ENCODE measurements at regions not wholly inside any gene's neighbourhood (a gene's known extent, or its start where the extent isn't known, plus 50 kb on each side); places are given as distances from the start of the nearest gene placed in this dataset.

DNA sequence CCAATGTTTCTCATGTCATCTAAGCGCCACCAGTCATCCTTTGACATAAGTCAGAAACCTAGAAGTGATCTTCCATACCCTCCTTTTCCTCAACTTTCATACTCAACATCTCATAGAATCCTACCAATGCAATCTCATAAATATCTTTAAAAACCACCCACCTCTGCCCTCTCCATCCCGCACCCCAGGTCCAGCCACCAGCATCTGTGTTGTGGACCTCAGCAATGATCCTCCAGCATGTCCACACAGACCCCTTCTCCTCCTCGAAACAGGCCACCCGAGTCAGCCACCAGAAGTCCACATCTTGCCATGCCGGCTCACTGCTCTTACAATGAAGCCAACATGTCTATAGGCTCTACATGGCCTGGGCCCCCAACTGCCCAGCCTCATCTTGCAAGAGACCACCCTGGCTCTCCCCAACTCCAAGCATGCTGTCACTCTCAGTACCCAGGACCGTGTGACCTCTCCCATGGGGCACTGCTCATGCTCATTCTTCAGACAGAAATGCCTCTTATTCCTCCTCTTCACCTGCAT lies 636.7 kb upstream of the ID2 start:
- H3K9me3 ChIP-seq (replicated peaks): 0 out of 2 replicates have a peak, but pooled peaks cover 2% of the 10 kb centered on the region
- no peaks in the 10 kb centered on the region for H3K27me3 ChIP-seq (replicated peaks)
- no peaks in the 10 kb centered on the region for H3K36me3 ChIP-seq
- H3K4me3 ChIP-seq: no peak overlapping the region
- no peak overlapping the region for H3K27ac ChIP-seq
- no peaks in the 10 kb centered on the region for H3K4me1 ChIP-seq (replicated peaks)
- DNase-seq (ENCODE audit: low read depth in 1 of 2, low spot score in 2 of 2): no peak

DNA sequence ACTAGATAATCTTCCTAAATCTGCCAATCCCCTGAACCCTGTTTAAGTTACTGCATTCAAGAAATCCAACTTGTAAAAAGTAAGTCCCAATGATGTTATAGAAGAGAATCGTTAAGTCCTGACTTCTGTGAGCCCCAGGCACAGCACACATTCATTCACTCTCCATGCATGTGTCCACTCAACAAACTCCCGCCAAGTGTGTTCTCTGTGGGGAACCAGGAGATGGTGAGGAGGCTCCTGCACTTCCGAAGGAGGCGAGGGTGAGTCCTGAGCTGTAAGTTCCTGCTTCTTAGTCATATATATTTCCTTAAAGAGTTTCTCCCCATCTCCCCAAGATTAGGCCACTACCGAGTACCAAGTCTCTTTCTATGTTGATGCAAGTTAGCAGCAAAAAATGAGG lies 635.0 kb upstream of the ID2 start:
- no peaks in the 10 kb centered on the region for H3K9me3 ChIP-seq (replicated peaks)
- H3K27ac ChIP-seq: no peak overlapping the region
- H3K4me3 ChIP-seq: no peak overlapping the region
- H3K36me3 ChIP-seq: no peaks in the 10 kb centered on the region
- no peak for DNase-seq (ENCODE audit: low read depth in 1 of 2, low spot score in 2 of 2)
- no peaks in the 10 kb centered on the region for H3K4me1 ChIP-seq (replicated peaks)
- H3K27me3 ChIP-seq (replicated peaks): no peaks in the 10 kb centered on the region

DNA sequence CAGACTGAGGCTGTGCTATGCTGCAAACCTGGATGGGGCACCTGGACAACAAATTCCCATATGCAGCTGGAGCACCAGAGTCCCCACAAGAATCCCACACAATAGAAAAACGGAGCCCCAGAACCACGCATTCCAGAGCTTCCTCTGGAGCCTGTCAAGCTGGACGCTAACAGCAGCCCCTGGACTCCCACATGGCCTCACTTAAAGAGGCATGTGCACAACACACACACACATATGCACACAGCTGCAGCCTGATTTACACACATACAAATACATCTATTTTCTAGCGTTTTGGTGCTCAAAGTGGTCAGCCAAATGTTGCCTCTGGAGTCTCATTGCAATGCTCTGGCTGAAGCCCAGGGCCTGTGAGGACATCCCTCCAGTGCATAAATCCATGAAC lies 632.7 kb upstream of the ID2 start:
- H3K27me3 ChIP-seq (replicated peaks): no peaks in the 10 kb centered on the region
- DNase-seq (ENCODE audit: low read depth in 1 of 2, low spot score in 2 of 2): peak in 1 of 2 experiments; percentile 2
- H3K27ac ChIP-seq: no peak overlapping the region

DNA sequence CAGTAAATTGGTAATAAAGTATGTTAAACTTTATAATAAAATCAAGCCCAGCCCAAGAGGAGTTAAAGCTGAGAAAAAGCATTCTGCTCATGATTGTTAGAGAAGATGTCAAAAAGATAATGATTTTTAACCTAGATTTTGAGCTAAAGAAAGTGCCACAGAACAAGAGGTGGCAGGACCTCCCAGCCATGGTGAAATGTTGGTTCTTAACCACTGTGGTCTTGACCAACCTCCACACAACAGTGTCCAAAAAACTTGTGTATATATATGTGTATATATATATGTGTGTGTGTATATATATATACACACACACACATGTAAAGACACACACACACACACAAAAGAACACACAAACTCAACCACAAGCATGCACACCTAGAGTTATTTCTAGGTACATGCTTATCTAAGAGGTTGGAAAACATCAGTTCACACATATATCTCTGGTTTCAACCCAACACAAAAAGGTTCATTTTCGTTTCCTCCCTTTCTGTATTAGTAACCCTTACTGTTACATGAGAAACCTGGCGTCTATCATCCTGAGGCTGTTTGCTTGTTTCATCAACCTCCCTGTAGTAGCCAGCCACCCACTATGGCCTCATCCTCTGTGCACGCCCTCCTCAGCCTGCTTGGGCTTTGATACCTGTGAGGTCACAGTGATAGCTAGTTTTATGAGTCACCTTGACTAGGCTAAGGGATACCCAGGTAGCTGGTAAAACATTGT lies 631.8 kb upstream of the ID2 start:
- Histone ChIP-seq H3K27ac (no peak overlapping the region), H3K9me3 (replicated peaks) (no peaks in the 10 kb centered on the region), H3K27me3 (replicated peaks) (no peaks in the 10 kb centered on the region), H3K36me3 (no peaks in the 10 kb centered on the region), H3K4me3 (no peak overlapping the region), H3K4me1 (replicated peaks) (no peaks in the 10 kb centered on the region)
- DNase-seq (ENCODE audit: low read depth in 1 of 2, low spot score in 2 of 2): no peak

More for the DNA sequence above, 632.7 kb upstream of the ID2 start:
- Histone ChIP-seq H3K36me3 (no peaks in the 10 kb centered on the region), H3K4me3 (no peak overlapping the region), H3K4me1 (replicated peaks) (no peaks in the 10 kb centered on the region), H3K9me3 (replicated peaks) (no peaks in the 10 kb centered on the region)

DNA sequence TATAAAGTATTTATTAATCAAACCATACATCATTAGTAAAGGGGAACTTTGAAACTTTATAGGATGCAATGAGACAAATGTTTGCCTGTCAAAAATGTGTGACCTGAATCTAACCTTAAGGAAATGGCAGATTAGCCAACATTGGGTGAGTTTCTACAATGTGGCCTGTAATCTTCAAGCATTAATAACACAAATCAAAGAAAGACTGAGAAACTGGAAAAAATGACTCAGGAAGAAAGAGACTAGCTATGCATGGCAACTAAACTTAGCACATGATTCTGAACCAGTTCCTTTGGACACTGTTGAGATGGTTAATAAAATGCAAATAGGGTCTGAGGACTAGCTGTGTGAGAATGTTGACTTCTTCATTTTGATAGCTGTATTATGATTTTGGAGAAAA lies 628.6 kb upstream of the ID2 start:
- no peaks in the 10 kb centered on the region for H3K9me3 ChIP-seq (replicated peaks)
- DNase-seq (ENCODE audit: low read depth in 1 of 2, low spot score in 2 of 2): no peak
- H3K27ac ChIP-seq: no peak overlapping the region

DNA sequence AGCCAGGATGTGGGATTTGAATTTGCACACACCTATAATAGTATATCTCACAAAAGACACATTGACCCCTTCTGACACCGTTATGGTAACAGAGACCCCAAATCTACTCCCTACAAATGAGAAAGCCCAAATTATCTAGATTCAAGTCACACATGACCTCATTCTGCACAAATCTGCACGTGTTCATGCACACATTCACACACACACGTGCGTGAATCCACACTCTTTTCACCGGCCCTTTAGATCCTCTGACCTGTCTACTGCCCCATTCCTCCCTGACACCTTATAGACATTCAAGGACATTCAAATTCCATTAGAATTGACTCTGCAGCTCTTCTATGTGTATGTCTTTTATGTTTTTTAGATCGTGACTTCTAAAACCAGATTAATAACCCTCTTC lies 627.8 kb upstream of the ID2 start:
- Histone ChIP-seq H3K9me3 (replicated peaks) (no peaks in the 10 kb centered on the region), H3K36me3 (no peaks in the 10 kb centered on the region), H3K4me1 (replicated peaks) (no peaks in the 10 kb centered on the region), H3K27ac (no peak overlapping the region), H3K4me3 (no peak overlapping the region), H3K27me3 (replicated peaks) (no peaks in the 10 kb centered on the region)
- no peak for DNase-seq (ENCODE audit: low read depth in 1 of 2, low spot score in 2 of 2)

More for the DNA sequence above, 628.6 kb upstream of the ID2 start:
- Histone ChIP-seq H3K27me3 (replicated peaks) (no peaks in the 10 kb centered on the region), H3K4me1 (replicated peaks) (no peaks in the 10 kb centered on the region), H3K4me3 (no peak overlapping the region), H3K36me3 (no peaks in the 10 kb centered on the region)

DNA sequence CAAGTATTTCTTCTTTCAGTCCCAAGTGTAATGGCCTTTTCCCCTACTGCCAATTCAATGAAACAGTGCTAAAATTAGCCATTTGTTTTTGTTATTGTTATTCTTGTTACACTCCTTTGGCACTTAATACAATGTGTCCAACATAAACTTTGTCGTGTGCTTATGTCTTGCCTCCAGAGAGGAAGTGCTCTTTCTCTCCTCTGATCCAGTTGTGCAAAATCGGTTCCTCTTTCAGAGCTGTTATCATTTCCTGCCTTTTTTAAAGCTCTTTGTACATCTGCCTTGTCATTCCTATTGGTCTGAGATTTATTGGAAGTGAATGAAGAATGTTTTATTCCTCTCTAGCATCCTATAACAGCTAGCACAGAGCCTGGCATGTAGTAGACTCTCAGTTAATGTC lies 623.2 kb upstream of the ID2 start:
- no peak overlapping the region for H3K4me3 ChIP-seq
- DNase-seq (ENCODE audit: low read depth in 1 of 2, low spot score in 2 of 2): no peak
- H3K27ac ChIP-seq: no peak overlapping the region
- H3K4me1 ChIP-seq (replicated peaks): no peaks in the 10 kb centered on the region
- H3K9me3 ChIP-seq (replicated peaks): no peaks in the 10 kb centered on the region
- H3K36me3 ChIP-seq: no peaks in the 10 kb centered on the region
- no peaks in the 10 kb centered on the region for H3K27me3 ChIP-seq (replicated peaks)

DNA sequence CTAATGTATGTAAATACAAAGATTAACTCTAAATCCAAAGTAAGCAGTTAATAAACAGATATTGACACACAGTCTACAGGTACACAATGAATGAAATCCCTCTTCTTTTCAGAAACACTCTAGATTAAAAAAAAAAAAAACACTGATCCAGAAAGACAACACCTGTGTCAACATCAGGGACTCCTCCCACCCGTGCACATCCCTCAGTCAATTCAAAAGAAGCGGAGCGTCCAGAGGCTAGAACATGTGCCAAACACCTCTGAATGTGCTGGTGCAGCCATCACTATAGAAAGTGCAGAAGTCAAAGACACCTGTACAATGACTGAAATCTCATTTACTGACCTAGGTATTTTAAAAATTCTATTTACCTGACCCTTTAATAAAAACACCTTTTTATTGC lies 622.6 kb upstream of the ID2 start:
- no peaks in the 10 kb centered on the region for H3K27me3 ChIP-seq (replicated peaks)
- no peaks in the 10 kb centered on the region for H3K4me1 ChIP-seq (replicated peaks)
- no peaks in the 10 kb centered on the region for H3K9me3 ChIP-seq (replicated peaks)
- no peak for DNase-seq (ENCODE audit: low read depth in 1 of 2, low spot score in 2 of 2)
- H3K36me3 ChIP-seq: no peaks in the 10 kb centered on the region
- H3K4me3 ChIP-seq: no peak overlapping the region
- H3K27ac ChIP-seq: no peak overlapping the region

DNA sequence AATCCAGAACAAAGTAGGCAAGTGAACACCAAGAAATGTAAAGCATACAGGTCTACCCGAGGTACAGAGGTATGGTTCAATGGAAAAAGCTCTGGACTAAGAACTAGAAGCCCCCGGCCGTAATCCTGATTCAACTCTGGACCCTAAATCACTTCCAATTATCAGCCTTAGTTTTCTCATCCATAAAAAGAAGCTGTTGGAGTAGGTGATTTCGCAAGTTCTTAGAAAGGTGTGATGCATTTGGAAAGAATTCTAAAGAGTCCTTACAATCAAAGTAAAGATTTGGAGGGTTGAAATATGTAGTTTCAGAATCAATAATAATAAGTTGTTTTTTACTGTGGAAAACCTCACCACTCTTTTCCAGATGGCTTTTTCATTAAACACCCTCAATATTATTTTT lies 622.1 kb upstream of the ID2 start:
- H3K9me3 ChIP-seq (replicated peaks): no peaks in the 10 kb centered on the region
- DNase-seq (ENCODE audit: low read depth in 1 of 2, low spot score in 2 of 2): no peak
- no peaks in the 10 kb centered on the region for H3K4me1 ChIP-seq (replicated peaks)
- no peaks in the 10 kb centered on the region for H3K27me3 ChIP-seq (replicated peaks)
- no peak overlapping the region for H3K27ac ChIP-seq
- no peaks in the 10 kb centered on the region for H3K36me3 ChIP-seq
- H3K4me3 ChIP-seq: no peak overlapping the region

DNA sequence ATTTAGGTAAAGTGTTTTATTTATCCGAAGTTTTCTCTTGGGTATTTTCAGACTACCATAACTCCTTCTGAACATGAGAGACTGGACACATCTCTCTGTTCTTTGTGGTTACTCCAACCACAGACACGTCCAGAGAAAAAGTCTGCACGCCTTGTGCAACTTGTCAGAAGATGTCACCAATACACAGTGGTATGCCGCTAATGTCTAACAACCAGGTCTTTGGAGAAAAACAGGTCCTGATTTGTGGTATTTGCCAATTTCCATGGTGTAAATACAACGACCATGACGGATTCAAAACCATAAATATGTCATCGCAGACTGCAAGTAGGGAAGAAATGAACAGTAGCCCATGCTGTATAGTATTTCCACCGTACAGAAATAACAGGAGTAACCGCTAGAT lies 620.6 kb upstream of the ID2 start:
- Histone ChIP-seq H3K27me3 (replicated peaks) (no peaks in the 10 kb centered on the region), H3K9me3 (replicated peaks) (no peaks in the 10 kb centered on the region), H3K36me3 (no peaks in the 10 kb centered on the region), H3K27ac (no peak overlapping the region), H3K4me1 (replicated peaks) (no peaks in the 10 kb centered on the region), H3K4me3 (no peak overlapping the region)
- DNase-seq (ENCODE audit: low read depth in 1 of 2, low spot score in 2 of 2): no peak

DNA sequence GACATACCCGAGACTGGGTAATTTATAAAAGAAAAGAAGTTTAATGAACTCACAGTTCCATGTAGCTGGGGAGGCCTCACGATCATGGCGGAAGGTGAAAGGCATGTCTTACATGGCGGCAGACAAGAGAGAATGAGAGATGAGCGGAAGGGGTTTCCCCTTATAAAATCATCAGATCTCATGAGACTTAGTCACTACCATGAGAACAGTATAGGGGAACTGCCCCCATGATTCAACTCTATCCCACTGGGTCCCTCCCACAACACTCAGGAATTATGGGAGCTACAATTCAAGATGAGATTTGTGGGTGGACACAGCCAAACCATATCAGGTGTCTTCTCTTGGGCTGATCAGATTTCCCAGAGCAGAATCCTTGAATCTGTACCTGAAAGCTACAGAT lies 617.3 kb upstream of the ID2 start:
- Histone ChIP-seq H3K27me3 (replicated peaks) (no peaks in the 10 kb centered on the region), H3K9me3 (replicated peaks) (no peaks in the 10 kb centered on the region), H3K4me1 (replicated peaks) (no peaks in the 10 kb centered on the region), H3K36me3 (no peaks in the 10 kb centered on the region), H3K27ac (no peak overlapping the region), H3K4me3 (no peak overlapping the region)
- no peak for DNase-seq (ENCODE audit: low read depth in 1 of 2, low spot score in 2 of 2)

DNA sequence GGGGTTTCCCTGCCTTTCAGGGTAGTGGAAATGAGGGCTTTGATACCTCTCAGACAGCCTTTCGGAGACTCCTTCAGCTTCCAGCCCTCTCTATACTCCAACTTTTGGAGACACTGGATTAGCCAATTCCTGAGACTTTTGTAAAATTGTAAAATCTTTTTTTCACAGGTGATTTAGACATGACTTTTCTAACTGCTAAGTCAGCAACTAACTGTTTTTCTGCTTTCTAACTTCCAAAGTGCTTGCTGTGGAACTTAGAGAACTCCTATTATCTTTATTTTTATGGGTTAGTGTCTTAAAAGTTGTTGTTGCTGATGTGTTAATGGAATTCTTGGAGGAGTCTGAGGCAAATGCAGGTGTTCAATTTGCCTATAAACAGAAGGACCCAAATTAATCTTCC lies 616.7 kb upstream of the ID2 start:
- Histone ChIP-seq H3K36me3 (no peaks in the 10 kb centered on the region), H3K4me1 (replicated peaks) (no peaks in the 10 kb centered on the region)
- DNase-seq (ENCODE audit: low read depth in 1 of 2, low spot score in 2 of 2): no peak

DNA sequence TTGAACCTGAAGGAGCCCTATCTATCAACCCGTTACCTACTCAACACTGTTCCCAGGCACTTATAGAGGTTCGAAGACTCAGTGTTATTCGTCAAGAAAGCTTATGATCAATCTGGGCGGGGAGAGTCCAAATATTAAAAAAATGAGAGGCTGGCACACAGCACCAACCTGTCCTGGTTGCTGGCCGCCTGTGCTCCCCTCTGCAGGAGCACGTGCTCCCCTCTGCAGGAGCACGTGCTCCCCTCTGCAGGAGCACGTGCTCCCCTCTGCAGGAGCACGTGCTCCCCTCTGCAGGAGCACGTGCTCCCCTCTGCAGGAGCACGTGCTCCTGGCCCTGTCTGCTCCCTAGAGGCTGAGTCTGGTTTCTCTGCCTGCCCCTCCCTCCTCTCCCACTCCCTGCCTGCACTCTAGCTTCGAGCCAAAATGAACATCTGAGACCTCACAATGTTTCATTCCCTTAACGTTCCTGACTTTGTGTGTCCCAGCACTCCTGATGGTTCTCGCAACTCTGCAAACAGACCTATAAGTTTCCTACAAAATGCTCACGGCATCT lies 614.0 kb upstream of the ID2 start:
- H3K36me3 ChIP-seq: no peaks in the 10 kb centered on the region
- H3K27ac ChIP-seq: no peak overlapping the region
- no peaks in the 10 kb centered on the region for H3K9me3 ChIP-seq (replicated peaks)
- no peak for DNase-seq (ENCODE audit: low read depth in 1 of 2, low spot score in 2 of 2)
- H3K4me3 ChIP-seq: no peak overlapping the region
- H3K4me1 ChIP-seq (replicated peaks): no peaks in the 10 kb centered on the region
- H3K27me3 ChIP-seq (replicated peaks): no peaks in the 10 kb centered on the region

More for the DNA sequence above, 616.7 kb upstream of the ID2 start:
- no peaks in the 10 kb centered on the region for H3K27me3 ChIP-seq (replicated peaks)
- no peak overlapping the region for H3K4me3 ChIP-seq
- H3K27ac ChIP-seq: no peak overlapping the region
- H3K9me3 ChIP-seq (replicated peaks): no peaks in the 10 kb centered on the region

DNA sequence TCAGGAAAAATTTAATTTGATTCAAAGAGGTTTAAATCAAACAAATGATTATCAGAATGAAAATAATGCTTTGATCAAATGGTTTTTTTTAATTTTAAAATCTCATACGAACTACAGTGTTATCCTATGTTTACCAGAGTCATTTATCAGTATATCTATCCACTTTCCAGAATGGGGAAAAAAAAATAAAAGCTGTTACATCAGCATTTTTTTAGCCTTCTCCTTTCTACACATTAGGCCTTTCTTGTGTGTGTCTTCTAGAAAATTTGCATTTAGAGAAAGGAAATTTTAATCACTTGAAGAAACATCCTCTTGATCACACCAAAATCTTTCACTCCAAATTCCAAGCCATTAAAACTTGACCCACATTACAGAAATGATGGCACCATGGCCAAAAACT lies 608.9 kb upstream of the ID2 start:
- H3K4me1 ChIP-seq (replicated peaks): no peaks in the 10 kb centered on the region
- no peaks in the 10 kb centered on the region; the same call in 1 of the 2 replicates for H3K9me3 ChIP-seq (replicated peaks)
- no peak for DNase-seq (ENCODE audit: low read depth in 1 of 2, low spot score in 2 of 2)
- no peak overlapping the region for H3K4me3 ChIP-seq
- H3K27ac ChIP-seq: no peak overlapping the region
- no peaks in the 10 kb centered on the region for H3K36me3 ChIP-seq
- no peaks in the 10 kb centered on the region for H3K27me3 ChIP-seq (replicated peaks)

All from SJSA1 (cell line).